ENCODE measurements at regions not wholly inside any gene's neighbourhood (a gene's known extent, or its start where the extent isn't known, plus 50 kb on each side); places are given as distances from the start of the nearest gene placed in this dataset.

- DNase-seq: no peak
These were observed 50.3 kb upstream of the FNDC1 start for GRCh38 chr6:159118924-159119323.

GRCh38 chr6:159117563-159117962 lies 51.6 kb upstream of the FNDC1 start:
- no peak for DNase-seq

- no peak for DNase-seq
These were observed 52.2 kb upstream of the FNDC1 start for GRCh38 chr6:159117046-159117445.

DNA sequence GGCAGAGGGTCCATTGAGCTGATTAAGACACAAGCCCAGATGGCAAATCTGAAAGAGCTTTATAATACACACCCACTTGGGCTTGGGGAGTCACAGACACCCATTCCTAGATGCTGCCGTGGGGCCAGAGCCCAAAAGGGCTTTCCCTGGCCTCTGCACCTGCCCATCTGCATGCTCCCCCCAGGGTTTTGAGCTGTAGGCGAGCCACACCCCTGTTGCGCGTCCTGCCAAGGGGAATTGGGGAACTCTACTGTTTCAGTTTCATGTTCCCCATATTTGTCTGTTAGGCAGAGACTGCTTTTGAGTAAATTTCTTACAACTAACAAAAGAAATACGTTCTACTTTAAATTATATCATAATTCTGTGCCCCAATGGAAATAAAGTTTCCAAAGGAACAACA lies 52.9 kb upstream of the FNDC1 start:
- DNase-seq: no peak

- DNase-seq: no peak
These were observed 54.6 kb upstream of the FNDC1 start for GRCh38 chr6:159114569-159114968.

- DNase-seq: no peak
These were observed 56.0 kb upstream of the FNDC1 start for GRCh38 chr6:159113223-159113622.

DNA sequence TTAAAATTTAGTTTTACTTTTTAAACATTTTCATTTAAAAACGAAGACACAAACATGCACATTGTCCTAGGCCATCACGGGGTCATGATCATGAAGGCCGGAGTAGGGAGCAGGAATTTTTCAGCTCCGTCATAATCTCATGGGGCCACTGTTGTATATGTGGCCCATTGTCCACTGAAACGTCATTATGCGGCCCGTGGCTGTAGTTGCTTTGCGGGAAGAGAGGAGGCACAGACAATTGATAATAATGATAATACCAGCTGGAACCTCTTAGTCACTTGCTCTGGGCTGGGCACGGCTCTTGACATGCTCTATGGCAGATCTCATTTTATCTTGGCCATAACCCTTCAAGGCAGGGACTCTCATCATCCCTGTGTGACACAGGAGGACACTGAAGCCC lies 56.5 kb upstream of the FNDC1 start:
- no peak for DNase-seq

GRCh38 chr6:159110748-159111147 lies 58.5 kb upstream of the FNDC1 start:
- DNase-seq: no peak

GRCh38 chr6:159110013-159110412 lies 59.2 kb upstream of the FNDC1 start:
- no peak for DNase-seq

DNA sequence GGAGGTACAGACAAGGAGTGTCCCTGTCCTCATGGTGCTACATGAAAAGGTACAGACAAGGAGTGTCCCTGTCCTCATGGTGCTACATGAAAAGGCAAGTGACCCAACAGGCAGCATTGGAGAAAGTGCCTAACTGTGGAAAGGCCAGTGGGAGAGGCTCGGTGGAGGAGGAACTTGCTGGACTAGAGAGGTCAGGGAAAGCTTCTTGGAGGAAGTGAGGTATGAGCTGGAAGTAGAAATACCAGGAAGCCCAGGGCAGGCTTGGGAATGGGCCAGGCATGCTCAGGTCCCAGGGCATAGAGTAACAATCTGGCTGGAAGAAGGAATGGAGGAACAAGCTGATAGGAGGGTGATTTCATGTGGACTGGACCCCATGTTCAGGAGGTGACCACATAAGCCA lies 59.8 kb upstream of the FNDC1 start:
- no peak for DNase-seq

- no peak for DNase-seq
These were observed 60.7 kb upstream of the FNDC1 start for GRCh38 chr6:159108426-159108985.

DNA sequence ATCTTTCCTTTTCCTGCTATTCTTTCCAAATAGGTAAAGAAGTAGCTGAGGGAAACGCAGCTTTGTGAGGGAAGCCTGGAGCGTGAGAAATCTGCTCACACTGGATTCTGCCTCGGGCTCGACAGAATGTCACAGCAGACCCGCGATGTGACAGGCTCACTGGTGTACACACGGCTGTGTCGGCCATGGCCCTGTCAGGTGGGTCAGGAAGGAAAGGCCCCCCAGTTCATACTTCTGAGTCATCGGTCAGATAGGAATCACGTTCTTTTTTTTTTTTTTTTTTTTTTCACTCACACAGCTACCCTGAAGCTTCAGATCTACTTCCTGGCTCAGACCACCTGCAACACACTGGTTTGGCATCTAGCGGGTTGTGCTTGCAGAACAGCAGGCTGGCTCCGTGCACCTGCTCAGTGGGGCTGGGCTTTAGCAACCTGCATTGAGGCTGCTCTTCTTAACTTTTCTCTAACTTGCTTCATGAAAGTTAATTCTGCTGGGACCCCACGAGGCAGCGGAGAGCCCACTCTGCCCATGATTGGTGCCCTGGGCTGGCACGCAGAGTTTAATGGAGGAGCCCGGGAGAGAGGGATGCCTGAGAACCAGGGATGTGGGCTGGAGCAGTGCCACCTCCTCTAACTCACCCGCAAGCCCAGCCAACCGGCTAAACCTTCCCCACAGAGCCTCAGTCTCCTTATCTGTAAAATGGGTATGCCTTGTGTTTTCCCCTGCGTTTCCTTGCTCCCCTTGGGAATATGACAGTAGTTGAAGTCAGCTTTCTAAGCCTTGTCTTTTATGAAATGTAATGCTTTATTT lies 61.5 kb upstream of the FNDC1 start:
- peak; percentile 79 for DNase-seq

GRCh38 chr6:159106627-159107241 lies 61.9 kb upstream of the TAGAP start:
- DNase-seq: peak; percentile 68

GRCh38 chr6:159105716-159106115 lies 60.9 kb upstream of the TAGAP start:
- no peak for DNase-seq

DNA sequence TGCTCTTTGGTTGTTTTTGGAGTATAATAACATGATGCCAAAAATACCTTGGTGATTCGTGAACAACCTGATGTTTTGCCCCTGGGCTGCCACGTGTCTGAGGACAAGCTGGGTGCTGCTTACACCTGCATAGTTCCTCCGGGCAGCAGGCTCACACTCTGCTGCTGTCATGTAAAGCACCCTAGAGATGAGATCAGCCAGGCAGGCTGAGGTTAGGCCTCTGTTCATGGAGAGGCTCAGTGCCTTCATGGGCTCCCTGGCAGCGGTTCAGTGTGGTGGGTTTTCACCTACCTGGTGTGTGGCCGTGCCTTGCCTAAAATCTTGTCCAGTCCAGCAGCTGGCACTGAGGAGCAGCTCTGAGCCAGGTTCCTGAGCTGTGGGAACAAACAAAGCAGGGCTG lies 60.1 kb upstream of the TAGAP start:
- no peak for DNase-seq

- DNase-seq: peak; percentile 59
These were observed 59.6 kb upstream of the TAGAP start for GRCh38 chr6:159104163-159104925.

- DNase-seq: no peak
These were observed 58.8 kb upstream of the TAGAP start for GRCh38 chr6:159103396-159104162.

DNA sequence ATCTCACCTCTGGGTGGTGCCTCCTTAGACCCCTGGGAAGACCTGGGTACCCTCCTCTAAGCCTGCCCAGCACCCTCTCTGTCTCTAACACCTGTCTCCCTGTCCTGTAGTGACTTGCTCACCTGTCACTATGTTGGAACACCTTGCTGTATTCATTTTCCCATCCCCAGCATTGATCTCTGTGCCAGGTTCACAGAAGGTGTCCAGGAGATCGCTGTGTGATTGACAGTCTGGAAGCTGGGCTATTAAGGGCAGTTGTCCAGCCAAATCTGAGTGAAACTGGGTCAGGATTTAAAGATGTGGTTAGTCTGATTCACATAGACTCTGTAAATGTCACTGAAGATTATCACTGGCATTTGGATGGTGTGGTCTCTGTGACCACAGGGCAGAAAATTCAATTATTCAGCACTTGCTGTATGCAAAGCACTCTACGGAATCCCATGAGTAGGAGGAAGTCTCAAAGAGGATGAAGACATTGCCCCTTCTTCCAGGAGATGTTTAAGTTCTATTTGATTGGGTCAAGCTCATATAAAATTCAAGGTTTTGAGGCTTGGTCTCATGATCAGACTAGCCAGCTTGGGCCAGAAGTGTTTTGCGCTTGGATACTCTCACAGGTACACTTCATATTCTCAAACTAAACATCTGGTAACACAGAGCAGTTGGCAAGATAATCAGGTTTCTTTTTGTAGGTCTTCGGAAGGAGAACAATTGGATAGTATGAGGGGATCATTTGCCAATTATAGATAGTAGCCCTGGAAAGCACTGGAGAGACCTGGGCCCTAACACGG lies 57.8 kb upstream of the TAGAP start:
- no peak for DNase-seq

DNA sequence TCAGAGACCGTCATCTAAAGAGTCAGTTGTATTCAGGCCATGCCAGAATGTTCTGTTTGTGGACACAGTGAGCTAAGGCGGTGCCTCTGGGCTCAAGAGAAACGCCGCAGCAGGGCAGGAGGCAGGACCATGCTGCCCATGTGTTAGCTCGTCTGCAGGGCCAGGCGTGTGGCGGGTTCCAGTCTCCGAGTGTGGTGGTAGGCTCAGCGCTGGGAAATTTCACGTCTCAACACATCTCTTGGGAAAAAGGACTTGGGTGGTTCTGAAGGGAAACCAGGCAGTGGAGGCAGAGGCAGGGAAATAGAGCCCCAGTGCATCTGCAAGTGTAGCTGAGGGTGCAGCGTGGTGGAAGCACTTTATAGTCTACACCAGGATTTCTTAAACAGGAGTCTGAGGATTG lies 56.9 kb upstream of the TAGAP start:
- DNase-seq: no peak

- no peak for DNase-seq
These were observed 55.8 kb upstream of the TAGAP start for GRCh38 chr6:159100395-159101182.

DNA sequence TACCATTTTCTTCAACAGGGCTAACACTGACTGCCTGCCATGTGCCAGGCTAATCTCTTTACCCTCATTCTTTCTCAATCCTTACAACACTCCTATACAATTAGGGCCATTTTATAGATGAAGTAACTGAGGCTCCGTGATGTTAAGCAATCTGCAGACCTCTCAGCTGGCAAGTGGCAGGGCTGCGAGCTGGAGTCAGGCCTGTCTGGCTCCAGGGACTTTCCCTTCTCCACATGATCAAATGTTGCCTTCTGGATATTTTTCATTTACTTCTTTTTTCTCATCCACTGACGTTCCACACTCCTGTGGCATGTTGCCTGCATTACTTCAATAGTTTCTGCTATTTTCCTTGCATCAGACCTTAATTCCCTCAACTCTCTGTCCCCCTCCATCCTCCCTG lies 55.2 kb upstream of the TAGAP start:
- no peak for DNase-seq
